ENCODE measurements at regions not wholly inside any gene's neighbourhood (a gene's known extent, or its start where the extent isn't known, plus 50 kb on each side); places are given as distances from the start of the nearest gene placed in this dataset.

DNA sequence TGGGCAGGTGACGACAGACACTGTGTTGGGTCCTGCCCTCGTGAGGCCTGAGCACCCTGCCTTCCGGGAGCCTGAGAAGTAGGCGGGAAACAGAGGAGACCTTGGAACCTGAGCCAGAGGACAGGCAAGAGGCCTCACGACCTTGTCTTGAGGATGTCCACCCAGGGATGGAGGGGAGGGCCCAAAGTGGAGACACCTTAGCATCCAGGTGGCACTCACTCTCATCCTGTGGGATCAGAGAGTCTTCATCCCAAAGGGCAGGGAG, 347.2 kb downstream of the NPHP4 start:
- DNase-seq (ENCODE audit: low spot score in 2 of 2) (no peak), FAIRE-seq (no peak)

DNA sequence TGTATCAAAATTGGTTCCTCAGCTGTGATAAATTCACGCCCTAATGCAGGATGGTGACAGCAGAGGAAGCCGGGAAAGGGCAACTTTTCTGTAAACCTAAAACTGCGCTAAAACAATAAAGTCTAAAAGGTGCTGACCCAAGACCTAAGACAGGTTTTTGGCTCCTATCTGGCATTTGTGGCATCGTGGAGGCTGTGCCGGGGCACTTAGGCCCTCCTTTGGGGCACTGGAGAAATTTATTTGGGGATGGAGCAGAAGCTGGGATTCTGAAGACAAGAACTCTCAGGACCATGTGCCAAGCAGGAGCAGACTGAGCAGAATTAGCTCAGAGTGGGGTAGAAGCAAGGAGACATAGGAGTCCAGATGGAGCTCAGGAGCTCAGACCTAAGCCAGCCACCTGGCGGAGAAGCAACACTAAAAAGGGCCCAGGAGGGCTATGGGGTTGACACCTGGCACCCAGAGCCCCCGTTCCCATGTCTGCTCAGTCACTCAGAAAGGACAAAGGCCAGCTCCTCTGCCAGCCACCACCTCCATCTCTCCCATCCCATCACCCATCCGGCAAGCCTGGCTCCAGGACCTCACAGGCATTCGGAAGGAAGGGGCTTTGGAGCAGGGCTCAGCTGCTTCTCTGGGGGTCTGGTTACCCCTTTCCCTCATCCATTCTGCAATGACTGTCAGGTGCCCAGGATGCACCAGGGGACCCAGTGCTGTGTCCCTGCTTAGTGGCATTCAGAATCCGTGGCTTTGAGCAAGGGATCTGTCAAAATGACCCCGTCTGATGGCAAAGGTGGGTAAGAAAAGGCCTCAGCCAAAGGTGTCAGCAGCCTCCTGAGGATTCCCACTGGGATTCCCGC, 347.7 kb downstream of the NPHP4 start:
- DNase-seq (ENCODE audit: low spot score in 2 of 2) (no peak), FAIRE-seq (no peak)

DNA sequence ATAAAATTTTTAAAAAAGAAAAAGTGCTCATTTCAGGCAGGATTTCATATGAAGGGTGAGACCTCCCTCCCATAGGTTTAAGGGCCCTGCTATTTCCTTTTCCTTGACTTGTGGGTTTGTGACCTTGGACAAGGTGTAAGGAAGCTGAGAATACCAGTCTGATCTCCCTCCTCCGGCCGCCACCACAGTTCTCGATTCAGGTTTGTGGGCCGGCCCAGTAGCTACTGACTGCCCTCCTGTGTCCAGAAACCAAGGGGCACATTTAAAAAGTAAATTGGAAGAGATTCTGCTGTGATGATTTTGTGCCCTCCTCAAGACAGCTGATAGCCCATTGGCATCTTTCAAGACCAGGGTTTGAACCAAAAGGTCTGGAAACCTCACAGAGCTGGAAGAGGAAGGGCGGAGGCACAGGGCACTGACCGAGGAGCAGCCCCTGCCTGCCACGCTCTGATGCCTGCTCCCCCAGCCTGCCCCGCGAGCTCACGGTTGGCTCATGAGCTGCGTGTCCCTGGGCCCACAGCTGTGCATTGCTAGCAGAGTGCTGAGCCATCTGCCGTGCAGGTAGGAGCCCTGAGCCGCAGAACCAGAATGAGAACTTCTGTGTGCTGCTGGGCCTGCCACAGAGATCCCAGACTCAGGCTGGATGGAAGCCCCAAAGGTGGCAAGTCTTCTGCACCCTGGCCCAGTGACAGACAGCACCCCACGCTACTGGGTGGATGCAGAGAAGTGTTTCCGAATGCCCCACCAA, 348.7 kb downstream of the NPHP4 start:
- DNase-seq (ENCODE audit: low spot score in 2 of 2), result no peak
- FAIRE-seq, result no peak

DNA sequence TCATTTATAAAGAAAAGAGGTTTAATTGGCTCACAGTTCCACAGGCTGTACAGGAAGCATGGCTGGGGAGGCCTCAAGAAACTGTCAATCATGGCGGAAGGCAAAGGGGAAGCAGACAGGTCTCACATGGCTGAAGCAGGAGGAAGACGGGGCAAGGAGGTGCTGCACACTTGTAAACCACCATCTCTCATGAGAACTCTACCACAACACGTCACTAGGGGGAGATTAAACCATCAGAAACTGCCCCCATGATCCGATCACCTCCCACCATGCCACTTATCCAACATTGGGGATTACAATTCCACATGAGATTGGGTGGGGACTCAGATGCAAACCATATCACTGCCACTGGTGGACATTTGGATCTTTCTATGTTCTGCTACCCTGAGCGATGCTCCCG, 351.4 kb downstream of the NPHP4 start:
- no peak for DNase-seq (ENCODE audit: low spot score in 2 of 2)
- no peak for FAIRE-seq

DNA sequence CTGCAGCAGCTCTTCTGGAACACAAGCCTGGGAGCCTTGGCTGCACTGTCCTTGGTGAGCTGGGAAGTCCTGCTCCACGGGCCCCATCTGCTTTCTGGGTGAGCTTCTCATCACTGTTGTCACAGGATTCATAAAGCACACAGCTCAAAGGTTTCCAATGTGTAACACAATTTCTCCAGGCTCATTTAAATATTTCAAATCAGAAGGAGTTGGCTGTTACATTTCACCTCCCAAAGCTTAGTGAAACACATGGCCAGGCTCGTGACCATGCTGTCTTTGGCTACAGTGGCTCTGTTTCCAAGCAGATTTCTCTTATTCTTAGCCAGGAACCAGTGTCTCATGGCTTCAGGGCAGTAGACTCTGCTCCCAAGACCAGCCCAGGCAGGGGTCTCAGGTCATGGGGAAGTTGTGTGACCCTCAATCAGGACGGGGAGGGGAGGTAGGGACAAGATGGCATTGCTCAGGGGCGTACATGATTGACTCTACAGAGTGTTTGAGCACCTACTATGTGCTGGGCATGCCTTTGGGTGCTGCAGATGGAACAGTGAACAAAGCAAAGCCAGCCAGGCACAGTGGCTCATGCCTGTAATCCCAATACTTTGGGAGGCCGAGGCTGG, 353.0 kb downstream of the NPHP4 start:
- FAIRE-seq (no peak), DNase-seq (ENCODE audit: low spot score in 2 of 2) (no peak)

DNA sequence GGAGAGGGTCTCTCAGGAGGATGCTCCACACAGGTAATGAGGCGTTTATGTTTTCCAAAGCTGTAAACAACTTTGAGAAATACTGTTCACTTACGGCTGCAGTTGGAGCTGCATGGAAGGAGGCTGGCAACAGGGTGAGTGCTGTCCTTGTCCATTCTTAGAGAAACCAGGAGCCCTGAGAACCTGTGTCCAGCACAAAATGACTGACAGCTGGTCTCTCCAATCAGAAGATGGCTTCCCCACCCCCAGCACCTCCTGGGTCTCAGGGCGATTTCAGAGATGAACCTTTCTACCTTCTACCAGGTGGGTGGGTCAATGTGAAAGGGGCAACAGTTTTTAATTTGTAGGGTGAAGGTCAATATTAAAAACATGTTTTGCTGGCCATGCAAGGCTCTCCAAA, 353.6 kb downstream of the NPHP4 start:
- no peak for DNase-seq (ENCODE audit: low spot score in 2 of 2)
- no peak for FAIRE-seq

DNA sequence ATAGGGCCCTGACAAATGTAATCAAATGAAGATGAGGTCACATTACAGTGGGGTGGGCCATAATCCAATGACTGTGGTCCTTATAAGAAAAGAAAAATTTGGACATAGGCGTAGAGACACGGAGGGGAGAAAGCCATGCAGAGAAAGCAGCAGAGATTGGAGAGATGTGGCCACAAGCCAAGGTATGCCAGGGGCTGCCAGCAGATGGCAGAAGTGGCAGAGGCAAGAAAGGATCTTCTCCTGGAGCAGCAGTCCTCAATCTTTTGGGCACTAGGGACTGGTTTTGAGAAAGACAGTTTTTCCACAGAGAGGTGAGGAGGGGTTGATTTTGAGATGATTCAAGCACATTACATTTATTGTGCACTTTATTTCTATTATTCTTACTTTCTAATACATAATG, 355.1 kb downstream of the NPHP4 start:
- no peak for FAIRE-seq
- DNase-seq (ENCODE audit: low spot score in 2 of 2), result no peak

DNA sequence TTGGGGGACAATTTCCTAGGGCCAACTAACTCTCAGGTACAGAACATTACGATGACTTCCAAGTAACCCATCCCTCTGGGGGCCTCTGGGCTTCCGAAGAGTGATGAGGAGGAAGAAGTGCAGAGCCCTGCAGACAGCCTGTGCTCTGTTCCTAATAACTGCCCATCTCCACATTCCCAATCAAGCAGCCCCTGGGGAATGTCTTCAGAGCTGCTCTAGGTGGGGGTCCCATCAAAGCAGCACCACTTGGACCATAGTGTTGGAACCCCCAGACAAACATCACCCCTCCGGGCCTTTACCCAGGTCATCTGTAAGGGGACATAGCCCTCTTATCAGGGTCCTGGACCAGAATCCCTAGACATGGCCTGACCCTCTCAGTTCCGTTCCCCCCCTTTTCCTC, 357.3 kb downstream of the NPHP4 start:
- DNase-seq (ENCODE audit: low spot score in 2 of 2) (no peak), FAIRE-seq (no peak)

DNA sequence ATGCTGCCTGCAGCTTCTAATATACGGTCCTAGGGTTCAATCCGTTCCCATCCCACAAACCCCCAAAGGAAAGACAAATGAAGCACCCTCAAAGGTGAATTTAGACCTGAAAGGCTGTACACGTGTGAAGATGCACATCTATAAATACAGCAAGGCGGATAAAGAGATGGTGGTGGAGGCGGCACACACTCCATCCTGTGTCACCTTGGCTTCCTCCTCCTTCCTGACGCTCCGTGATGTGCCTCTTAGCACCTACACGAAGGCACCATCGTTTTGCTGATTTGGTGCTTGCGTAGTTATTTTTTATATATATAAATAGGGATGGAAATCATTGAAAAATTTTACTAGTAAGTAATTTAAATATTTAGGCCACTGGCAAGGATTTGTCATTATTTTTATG, 359.4 kb downstream of the NPHP4 start:
- FAIRE-seq, result no peak

DNA sequence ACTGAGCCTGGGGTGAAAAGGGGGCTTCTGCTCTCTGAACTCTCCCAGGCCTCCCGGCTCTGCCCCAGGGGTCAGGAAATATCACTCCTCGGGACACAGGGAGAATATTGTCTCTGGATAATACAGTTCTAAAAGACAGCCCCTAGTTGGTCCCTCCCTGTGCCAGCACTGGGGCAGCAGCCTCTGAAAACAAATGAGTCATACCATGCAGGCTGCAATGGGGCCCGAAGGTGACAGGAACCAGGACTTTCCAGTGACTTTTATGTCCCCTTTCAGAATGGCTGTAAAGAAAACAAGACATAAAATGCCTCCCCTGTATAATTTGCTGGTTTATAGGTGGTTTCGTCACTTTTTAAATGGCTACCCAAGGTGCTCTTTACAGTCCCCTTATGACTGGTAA, 360.0 kb downstream of the NPHP4 start:
- no peak for DNase-seq (ENCODE audit: low spot score in 2 of 2)
- FAIRE-seq, result no peak

More for the DNA sequence above, 359.4 kb downstream of the NPHP4 start:
- no peak for DNase-seq (ENCODE audit: low spot score in 2 of 2)

DNA sequence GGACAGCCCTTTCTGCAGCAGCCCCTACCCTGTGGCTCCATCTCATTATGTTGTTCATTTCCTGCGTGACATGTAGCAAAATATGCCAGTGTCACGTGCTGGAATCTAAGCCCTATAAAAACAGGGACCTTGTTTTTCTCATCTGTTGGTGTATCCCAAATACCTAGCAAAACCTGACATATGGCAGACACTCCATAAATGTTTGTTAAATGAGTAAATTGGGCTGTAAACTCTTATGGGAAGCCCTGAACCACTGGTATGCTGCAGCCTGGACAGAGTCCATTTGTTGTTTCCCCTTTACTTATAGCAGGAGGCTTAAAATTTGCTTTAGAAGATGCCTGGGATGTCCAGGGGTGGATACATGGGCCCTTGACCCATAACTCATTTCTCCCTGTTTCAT, 363.8 kb downstream of the NPHP4 start:
- no peak for DNase-seq (ENCODE audit: low spot score in 2 of 2)
- FAIRE-seq, result no peak

DNA sequence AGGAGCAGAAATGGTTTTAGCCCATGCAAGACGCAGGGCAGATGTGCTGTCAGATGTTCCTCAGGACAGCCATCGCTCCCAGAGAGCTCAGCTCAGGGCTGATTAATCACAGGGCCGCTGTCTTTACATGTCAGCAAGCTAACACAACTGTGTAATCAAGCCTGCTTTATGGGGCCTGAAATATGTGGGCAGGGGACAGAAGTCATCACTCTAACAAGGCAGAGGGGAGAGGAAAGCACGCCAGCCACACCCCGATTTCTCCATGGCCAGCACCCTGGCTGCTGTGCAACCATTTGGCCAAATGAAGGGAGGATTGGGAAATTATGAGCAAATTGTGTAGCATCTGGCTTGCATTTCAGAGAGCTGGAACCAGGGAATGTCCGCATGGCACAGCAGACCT, 368.8 kb downstream of the NPHP4 start:
- DNase-seq (ENCODE audit: low spot score in 2 of 2) (no peak), FAIRE-seq (no peak)

DNA sequence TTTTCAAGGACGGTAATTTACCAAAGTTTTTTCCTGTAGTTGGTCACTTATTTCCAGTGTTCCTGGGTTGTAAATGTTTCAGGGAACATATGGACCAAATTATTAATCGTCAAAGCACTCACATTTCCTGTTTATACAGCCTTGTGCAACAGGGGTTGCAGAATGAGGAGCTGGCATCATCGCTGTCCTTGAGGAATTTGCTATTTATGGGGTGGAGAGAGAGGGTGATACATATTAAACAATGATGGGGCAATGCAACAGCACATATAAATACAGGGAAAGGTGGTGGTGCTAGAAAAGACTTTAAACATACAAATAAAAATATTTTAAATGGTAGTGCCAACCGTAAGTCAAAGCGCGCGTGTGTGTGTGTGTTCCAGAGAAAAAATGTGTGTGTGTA, 369.8 kb downstream of the NPHP4 start:
- DNase-seq (ENCODE audit: low spot score in 2 of 2) (no peak), FAIRE-seq (no peak)

DNA sequence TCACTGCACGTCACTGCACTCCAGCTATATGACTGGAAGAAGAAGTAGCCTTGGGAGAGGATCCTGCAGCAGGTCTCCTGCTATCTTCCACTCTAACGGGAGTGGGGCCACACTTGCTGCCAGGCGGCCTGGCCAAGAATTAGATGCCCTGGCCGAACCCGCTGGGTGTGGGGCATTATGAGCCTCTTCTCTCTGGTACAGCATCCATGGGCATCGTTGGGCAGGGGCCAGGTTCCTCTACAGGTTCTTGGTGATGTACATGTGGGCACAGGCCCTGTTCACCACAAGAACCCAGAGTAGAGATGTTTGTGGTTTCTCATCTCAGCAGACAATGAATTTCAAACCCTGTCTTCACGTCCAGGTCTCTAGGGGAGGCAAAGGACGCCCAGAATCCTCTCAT, 370.5 kb downstream of the NPHP4 start:
- no peak for FAIRE-seq

DNA sequence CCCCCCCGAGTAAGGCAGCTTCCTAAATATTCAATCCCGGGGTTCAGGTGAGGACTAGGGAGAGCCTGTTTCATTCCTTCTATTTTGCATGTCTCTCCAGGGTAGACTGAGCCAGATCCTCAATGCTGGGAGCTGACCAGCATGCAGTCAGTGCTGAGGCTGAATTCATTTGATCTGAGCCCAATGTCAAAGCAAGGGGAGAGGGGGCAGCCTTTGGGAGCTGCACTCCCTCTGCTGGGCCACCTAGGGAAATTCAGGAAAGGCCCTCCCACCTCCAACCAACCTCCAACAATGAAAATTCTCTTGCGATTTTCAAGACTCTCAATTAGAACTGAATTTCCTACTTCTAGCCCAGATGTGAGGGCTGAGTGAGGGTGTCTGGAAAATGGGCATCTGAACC, 371.2 kb downstream of the NPHP4 start:
- FAIRE-seq, result no peak
- DNase-seq (ENCODE audit: low spot score in 2 of 2), result peak in 1 of 2 donors; percentile 62

More for the DNA sequence above, 370.5 kb downstream of the NPHP4 start:
- DNase-seq (ENCODE audit: low spot score in 2 of 2), result no peak

DNA sequence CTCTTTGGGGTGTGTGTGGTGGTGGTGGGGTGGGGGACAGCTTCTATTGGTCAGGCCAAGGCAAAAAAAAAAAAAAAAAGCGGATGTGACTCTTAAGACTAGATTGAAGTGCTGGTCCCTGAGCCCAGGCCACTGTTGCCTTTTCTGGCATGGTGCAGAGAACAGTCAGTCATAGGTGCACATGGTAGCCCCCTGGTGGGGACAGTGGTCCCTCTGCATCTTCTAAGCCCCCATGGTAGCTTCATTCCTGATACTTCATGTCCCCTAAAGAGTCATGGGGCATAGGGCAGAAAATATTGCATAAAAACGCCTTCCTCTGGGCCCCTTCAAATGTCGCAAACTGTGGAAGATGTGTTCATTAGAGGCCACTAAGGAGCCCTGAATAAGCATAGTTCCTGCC, 371.8 kb downstream of the NPHP4 start:
- FAIRE-seq (no peak), DNase-seq (ENCODE audit: low spot score in 2 of 2) (no peak)

DNA sequence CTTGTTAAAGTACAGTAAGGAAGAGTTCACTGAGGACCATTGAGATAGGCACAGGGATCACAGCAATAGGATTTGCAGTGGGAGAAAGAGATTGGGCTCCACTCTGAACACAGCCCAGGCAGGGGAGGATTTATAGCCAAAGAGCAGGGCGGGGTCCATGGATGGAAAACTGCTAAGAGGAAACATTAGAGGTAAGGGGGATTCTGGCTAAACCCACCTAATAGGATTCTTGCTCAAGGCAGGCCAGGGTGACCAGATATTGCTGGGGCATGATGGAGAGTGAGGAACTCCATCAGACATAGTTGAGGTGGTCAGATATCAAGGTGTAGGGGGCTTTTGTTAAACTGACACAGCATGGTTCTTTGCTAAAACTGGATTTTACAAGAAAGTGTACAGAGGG, 372.8 kb downstream of the NPHP4 start:
- no peak for FAIRE-seq

DNA sequence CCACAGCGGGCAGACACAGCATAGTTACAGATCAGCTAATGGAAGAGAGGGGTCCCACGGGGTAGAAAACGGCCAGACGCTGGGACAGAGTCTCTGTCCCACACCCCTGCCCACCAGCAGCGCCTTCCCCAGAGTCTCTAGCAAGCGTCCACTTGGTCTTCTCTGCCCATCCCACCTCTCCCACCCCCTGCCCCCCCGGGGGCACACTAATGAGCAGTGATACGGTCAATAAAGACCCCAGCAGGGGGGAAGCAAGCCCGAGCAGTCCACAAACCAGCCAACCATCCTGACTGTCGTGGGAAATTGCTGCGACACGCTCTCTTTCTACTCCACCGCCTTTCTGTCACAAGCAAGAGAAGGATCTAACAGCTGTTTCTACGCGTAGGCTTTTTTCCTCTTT, 374.7 kb downstream of the NPHP4 start:
- no peak for DNase-seq (ENCODE audit: low spot score in 2 of 2)
- FAIRE-seq, result no peak

More for the DNA sequence above, 372.8 kb downstream of the NPHP4 start:
- no peak for DNase-seq (ENCODE audit: low spot score in 2 of 2)

DNA sequence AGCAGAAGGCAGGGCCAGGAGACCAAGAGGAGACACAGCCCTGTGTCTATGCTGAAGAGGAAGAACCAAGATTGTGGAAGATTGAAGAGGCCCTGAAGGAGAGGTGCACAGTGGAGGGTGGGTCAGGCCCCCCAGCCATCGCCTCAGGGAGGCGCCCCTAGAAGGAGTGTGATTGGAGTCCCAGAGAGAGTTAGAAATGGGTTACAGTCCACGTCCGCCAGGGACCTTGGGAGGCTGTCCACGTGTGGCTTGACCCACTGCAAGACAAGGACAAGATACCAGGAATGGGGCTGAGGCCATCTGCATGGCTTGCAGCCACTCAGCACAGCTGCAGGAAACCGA, 375.1 kb downstream of the NPHP4 start:
- DNase-seq (ENCODE audit: low spot score in 2 of 2), result no peak
- FAIRE-seq, result no peak

DNA sequence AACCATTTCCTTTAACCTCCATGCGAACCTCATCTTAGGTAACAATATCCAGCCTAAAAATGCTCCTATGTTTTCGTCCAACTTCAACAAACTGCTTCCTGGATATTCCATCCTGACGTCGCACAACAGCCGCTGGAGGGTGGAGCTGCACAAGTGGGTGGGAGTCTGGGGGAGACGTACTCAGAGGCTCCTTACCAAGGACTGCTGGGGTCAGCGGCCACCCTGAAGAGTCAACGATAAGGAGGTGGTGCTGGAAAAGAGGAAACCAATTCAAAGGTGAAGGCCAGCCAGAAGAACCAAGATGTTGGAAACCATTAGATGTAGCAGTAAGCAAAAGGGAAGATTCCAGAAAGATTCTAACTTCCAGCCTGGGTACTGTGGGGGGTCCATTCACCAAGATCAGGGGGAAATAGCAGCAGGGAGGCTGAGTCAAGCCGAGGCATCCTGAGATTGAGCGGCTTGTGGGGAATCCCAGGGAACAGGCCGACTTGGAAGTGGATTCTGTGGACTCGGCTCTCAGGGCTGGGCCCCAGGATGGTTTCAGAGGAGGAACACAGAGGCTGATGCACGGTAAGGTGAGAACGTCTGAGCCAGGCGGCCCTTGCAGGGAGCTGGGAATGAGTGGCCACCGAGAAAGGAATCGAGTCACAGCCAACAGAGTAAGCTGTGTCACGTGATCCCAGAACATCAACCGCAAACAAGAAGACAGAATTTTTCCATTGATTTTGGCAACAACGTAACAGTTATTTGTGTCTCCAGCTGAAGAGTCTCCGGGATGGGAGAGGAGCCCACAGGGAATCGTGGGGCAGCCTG, 375.7 kb downstream of the NPHP4 start:
- FAIRE-seq (no peak), DNase-seq (ENCODE audit: low spot score in 2 of 2) (no peak)

DNA sequence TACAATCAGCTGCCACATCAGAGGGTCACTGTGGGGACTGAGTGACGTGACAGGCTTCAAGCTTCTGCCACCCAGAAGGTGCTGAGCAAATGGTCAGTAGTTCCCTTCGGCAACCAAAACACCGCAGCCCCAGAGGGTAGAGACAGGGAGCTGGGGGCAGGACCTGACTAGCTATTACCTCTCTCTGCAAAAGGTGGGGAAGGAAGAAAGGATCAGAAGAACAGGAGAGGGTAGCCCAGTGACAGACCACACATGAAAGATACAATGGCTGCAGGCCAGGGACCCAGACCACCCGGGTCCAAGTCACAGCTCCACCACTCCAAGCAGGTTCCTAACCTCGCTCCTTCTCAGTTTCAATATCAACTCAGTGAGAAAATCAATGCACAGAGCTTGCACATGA, 377.1 kb downstream of the NPHP4 start:
- no peak for FAIRE-seq
- DNase-seq (ENCODE audit: low spot score in 2 of 2), result no peak
